ENCODE measurements at regions not wholly inside any gene's neighbourhood (a gene's known extent, or its start where the extent isn't known, plus 50 kb on each side); places are given as distances from the start of the nearest gene placed in this dataset.
"Not testable (repeated sequence)": the region's sequence is repeated elsewhere in the genome, so short reads cannot be mapped to it uniquely, and the experiment has no call there.

DNA sequence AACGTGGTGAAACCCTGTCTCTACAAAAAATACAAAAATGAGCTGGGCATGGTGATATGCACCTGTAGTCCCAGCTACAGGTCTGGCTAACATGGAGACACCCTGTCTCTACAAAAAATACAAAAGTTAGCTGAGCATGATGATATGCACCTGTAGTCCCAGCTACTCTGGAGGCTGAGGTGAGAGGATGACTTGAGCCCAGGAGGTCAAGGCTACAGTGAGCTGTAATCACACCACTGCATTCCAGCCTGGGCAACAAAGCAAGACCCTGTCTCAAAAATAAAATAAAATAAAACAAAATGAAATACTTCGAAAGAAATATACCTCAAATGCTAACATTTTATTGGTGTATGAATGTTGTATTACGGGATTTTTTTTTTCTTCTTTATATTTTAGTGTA lies 107.6 kb upstream of the EGLN3 start:
- DNase-seq, result no peak

DNA sequence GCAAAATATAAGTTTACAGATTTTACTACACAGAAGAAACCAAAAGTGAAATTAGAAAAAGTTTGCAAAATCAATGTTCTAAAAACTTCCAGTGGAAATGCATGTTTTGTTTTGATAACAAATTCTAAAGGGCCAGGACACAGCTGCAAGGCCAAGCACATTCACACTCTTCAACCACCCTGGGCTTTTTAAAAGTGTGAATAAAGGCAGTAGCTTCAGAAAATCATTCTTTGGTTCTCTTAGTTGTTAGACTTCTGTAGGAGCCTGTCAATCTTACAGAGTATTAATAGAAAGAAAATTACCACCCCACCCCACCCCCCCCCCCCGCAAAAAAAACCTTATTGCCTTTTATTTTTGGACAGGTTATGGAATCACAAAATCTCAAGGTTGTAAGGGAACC lies 105.2 kb upstream of the EGLN3 start:
- no peak for DNase-seq

DNA sequence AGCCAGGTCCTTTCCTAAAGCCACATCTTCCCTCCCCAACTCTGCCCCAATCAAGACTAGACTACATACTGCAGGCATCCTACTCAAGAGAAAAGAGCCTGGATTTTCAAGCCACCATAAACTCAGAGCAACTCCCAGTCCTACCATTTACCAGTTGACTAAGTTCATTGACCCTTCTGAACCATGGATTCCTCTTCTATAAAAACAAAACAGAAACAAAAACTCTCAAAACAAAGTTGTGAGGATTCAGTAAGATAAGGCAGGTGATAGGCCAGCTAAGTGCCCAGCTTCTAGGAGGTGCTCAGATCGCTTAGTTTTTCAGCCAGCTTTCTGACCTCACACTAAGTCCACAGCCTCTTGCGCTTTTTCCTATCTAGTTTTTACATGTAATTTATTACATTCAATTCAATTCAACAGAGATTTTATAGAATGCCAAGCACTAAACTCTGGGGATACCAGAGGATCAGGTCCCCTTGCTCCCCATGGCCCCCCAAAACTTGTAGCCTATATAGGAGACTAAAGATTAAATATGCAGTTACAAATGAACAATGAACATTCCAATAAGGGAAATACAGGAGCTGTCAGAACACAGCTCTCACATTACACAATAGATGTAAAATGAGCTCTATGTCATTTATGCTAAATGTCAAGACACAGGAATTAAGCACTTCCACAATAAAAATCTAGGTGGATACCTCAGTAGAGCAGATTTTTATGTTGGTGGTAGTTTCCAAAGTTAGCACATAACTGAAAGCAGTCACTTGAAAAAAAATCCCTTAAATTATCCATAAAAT lies 104.5 kb upstream of the EGLN3 start:
- DNase-seq, result no peak

DNA sequence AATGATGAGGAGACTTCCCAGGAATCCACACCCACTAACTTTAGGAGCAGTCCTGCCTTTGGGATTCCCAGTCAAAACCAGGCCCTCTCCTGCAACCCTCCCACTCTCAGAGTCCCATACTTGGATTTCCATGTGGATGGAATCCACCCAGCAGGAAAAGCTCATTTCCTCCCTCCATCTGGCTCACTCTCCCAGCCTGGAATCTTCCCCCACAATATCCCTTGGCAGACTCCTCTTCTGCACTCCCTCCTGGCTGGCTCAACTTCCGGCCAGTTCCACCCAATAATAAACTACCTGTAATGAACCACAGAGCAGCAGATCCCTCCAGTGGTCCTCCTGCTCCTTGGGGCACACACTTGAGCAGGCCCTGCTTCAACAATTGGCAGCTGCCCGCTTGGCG lies 102.8 kb upstream of the EGLN3 start:
- no peak for DNase-seq

DNA sequence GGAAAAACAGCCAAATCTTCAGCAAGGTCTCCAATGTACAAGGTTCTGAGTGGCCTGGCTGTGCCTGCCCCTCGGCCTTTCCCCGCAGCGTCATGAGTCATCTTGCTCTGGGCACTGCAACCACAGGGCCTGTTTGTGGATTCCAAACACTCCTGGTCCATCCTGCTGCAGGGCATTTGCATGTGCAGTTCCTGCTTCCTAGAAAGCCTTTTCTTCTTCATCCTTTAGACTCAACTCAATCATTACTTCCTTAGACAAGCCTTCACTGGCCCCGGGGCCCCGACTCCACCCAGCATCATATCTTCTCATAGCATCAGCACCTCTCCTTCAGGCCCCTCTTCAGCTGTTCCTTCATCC lies 101.8 kb upstream of the EGLN3 start:
- no peak for DNase-seq

DNA sequence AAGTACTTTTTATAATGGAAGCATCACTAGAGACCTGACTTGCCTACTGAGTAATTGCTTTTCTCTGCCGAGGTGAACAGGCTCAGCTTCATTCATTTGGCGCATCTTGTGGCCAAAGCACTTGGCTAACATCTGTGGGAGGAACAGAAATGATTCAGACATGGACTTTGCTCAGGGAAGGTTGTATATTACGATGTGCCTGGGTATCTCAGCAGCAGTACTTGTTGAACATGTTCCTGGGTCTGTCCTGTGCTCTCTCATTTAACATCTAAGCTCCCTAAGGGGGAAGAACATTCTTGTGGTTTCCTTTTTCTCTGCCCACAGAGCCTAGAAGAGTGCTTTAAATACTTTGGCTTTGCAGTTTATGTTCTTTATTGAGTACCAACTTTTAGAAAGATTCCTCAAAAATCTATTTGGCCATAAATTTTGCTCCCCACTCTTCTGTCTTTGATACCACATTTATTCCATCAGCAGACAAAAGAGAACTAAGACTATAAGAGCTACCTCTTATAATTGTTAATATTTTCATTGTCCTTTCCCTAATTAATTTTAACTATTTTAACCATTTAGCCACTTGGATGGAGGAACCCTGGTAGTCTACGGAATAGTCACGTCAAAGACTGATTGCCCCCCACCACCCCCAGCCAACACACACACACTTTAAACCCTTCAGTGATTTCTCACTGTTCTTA lies 101.2 kb upstream of the EGLN3 start:
- no peak for DNase-seq

DNA sequence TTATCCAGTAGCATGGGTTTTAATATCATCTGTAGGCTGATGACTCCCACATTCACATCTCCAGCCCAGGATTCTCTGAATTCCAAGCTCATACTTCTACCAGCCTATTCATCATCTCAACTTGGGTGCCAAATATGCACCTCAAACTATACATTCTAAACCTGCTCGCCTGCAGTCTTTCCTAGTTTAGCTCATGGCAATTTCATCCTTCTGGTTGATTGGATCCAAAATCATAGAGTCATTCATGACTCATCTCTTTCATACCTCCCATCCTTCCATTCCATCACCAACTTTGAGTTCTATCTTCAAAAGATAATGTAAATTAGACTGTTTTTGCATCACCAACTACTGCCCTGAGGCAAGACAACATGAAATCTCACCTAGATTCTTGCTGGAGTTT lies 99.7 kb upstream of the EGLN3 start:
- no peak for DNase-seq

DNA sequence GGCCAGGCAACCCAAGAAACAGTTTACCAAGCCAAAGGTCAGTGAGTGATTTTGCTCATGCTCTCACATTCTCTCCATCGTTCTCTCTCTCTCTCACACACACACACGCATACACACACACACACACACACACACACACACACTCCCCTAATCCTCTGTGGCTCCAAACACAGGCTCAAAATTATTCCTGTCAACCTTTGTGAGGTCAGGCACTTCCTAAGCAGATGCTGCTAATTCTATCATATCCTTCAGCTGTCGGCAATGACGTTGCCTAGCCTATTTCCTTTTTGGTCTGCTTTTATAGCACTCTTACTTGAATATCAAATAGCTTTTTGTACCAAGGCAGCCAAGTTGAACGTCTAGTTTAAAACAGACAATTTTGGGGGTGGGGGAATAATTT lies 98.9 kb upstream of the EGLN3 start:
- no peak for DNase-seq

DNA sequence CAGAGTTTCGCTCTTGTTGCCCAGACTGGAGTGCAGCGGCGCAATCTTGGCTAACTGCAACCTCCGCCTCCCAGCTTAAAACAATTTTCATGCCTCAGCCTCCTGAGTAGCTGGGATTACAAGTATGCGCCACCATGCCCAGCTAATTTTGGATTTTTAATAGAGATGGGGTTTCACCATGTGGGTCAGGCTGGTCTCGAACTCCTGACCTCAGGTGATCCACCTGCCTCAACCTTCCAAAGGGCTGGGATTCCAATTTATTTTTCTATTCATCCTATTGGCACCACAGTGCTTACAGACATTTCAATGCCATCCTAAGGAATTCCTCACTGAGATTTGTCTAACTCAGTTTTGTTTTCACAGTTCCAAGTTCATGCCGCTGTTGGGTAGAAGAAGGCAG lies 98.3 kb upstream of the EGLN3 start:
- not testable (repeated sequence) for DNase-seq

DNA sequence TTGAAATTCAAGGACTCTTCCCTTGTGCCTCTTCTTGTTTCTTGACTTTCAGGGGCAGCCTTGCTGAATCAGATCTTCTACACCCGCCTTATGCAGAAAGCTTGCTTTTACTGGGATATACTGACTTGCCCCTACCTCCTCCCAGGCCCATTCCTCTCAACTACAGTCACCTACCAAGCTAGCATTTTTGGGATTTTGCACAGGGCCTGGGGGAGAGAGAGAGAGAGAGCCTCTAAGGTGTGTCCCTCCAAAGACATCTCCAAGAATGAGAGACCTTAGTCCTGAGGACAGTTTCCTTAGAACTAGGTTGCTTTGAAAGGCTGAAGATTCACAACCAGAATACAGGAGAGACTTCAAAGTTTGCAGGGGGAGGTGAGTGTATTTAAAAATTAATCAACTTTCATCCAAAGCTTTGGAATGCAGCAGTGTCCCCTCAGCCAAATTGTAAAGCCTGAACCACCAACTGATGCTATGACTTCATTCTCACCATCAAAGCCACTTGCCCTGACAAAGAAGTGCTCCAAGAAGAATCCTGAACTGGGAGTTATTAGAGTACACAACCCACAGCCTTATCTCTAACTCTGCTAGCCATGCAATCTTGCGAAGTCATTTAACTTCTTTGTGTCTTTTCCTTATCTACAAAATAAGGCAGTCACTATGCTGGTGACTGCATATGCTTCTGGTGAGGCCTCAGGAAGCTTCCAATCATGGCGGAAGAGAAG lies 96.1 kb upstream of the EGLN3 start:
- peak; percentile 81 for DNase-seq

DNA sequence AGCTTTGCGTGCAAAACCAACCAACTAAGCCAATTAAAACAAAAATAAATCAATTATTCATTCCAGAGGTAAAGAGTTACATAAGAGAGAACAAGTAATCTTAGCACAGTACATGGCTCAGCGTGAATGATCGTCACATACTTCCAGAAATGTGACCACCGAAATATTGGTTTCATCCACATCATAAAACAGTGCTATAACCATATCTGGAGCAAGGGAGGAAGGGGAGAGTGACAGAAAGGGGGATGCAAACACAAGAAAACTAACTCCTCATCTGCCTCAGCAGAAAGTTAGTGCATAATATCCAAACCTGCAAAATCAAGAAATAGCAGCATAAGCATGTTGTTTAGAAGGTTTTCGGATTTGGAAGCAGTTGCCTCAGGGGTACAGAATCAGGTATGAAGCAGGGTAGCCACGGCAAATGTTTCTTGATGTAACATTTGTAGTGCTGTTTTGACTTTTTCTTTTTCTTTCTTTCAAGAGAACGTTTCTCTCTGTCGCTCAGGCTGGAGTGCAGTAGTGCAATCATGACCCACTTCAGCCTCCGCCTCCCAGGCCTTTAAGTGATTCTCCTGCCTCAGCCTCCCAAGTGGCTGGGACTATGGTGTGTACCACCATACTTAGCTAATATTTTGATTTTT lies 93.9 kb upstream of the EGLN3 start:
- DNase-seq, result no peak

DNA sequence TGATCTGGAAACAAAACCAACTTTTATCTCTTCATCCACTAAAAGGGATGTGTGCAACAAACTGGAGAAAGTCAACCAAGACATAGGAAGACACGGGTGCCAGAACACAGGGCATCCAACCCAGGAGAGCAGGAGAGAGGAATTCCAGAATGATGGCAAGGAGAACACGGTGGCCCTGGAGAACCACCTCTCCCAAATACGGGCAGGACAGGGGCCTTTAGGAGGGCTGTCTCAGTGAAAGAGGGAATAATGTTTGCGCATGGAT lies 93.4 kb upstream of the EGLN3 start:
- no peak for DNase-seq

DNA sequence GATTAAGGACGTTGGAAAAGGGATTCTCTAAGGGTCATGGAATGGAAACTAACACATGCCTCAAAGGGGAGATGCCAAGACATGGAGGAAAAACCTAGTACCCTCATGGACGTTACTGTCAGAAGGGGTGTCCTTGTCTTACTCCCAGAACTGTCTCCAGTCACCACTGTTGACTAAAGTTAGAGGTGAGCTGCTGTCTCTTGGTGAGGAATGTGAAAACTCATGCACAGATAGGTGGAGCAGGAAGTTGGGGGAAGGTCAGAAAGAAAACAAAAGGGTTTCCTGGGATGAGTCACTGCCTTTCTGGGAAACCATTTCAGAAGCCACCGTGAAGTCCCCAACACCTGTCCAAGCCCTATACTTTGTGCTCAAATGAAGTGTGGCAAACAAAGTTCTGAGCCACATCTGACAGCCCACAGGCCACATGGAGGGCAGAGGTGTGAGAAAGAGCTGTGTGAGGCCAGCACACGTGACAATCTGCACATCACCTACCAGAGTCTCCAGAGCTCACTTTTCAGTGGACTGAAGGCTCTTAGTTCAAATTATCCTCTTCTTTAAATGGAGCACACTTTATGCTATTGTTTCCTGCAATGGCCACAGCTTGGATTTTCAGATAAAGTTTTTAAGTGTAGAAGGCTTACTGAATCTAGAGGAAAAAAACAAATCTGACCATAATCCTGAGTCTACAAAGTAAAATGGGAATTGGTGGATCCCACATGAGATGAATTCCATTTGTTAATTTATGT lies 92.9 kb upstream of the EGLN3 start:
- peak; percentile 11 for DNase-seq

DNA sequence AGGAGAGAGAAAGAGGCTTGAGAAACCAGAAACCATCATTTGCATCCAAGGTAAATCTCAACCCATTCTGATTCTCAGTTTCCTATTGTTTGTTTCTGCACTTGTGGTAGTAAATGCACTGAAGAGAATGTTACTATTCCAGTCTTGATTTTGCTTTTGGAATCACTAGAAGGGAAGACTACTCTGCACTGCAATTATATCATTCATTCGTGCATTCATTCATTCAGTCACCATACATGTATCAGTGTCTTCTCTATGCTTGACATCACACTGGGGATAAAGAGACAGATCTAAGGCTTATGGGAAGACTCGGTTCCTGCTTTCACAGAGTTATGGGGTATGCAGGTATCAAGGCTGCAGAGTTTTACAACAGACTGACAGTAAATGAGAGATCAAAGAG lies 90.3 kb upstream of the EGLN3 start:
- DNase-seq, result no peak

DNA sequence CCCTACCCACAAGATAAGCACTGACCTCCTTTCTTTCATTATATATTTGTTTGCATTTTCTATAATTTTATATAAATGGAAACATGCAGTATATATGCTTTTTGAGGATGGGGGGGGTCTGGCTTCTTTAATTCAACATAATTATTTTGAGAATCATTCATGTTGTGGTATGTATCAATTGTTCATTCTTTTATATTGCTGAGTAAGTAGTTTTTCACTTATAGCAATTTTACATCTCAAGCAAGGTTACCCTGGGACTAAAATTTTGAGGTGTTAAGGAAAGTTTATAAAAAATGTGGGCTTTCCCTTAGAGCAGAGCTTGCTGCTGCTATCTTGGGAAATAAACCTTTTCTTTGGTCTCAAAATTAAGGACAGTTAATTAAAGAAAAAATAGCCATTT lies 89.9 kb upstream of the EGLN3 start:
- no peak for DNase-seq

DNA sequence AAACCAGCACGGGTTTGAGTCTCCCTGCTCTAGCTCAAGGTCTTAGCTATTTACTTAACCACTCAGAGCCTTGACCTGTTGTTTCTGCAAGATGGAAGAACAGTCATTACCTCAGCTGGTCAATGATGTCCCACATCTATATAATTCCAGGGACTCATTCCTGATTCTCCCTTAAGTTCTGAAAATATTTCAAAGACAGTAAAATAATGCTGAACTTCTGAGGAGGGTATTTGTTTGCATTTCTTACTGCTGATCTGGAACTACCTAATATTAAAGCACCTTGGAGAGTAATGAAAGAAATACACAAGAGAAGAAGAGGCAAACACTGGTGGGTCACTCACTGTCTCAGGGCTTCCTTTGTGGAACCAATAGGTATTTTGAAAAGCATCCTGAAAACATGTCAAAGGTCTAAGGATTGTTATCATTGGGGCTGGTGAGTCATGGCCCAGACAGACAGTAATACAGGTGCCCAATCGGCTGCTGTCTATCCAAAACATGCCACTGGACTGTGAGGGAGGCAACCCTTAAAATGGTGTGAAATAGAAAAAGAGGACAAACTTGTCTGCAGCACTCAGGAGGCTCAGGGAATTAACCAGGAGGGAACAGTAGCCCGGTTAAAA lies 88.7 kb upstream of the EGLN3 start:
- no peak for DNase-seq

DNA sequence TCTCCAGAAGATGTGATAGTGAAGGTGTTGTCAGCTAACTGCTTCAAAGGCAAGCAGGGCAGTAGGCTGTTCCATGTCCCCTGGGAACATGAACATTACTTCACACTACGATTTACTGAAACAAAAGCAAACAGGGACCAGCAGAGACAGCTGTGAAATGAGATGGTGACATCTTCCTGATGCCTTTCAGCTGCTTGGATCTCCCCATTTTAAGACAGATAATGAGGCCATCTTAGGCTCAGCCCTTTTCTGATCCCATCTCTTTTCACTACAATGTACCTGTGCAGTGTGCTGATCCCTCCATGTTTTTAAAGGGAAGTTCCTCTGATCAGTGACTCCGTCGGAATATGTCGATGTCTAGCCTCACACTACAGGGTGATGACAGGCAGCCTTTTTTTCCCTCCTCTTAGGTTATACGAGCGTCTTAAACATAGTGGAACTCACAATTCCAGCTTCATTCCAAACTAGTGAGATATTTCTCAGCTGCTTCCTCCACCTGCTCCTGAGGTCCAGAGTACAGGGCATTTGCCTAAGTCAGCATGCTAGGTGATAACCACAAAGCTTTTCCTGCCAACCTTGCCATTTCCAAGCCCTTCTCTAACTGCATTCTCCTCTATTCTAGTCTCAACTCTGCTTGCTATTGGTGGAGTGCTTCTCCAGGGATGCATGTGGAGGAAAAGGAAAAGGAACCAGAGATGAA lies 87.6 kb upstream of the EGLN3 start:
- DNase-seq, result no peak

DNA sequence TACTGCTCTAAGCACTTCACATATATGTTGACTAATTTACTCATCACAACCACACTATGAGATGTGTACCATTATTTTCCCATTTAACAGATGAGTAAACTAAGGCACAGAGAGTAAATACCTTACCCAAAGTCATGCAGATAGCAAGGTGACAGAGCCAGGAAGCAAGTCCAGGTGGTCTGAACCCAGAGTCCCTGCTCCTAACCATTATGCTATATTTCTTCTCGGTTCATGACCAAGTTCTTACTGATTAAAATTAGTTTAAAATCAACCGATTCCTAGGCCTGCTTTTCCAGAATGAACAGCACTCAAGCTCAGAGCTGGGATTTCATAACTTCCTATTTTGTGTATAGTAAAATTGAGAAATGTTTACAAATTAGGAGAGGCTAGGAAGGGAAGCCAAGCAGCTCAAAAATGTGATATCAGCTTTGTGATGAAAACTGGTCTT lies 85.5 kb upstream of the EGLN3 start:
- no peak for DNase-seq

DNA sequence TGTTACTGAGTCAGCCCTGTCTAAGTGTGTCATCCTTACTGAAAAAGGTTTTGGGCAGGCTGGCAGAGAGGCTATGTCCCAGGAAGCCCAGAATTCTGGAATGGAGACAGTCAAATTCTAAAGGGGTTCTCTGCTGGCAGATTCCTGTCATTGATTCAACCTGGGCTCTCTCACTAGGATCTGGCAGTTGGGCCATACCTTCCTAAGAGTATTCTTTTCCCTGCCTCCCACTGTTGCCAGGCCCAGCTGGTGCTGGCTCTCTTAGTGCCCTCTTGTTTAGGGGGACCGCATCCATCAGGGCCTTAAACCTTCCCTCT lies 85.0 kb upstream of the EGLN3 start:
- no peak for DNase-seq

DNA sequence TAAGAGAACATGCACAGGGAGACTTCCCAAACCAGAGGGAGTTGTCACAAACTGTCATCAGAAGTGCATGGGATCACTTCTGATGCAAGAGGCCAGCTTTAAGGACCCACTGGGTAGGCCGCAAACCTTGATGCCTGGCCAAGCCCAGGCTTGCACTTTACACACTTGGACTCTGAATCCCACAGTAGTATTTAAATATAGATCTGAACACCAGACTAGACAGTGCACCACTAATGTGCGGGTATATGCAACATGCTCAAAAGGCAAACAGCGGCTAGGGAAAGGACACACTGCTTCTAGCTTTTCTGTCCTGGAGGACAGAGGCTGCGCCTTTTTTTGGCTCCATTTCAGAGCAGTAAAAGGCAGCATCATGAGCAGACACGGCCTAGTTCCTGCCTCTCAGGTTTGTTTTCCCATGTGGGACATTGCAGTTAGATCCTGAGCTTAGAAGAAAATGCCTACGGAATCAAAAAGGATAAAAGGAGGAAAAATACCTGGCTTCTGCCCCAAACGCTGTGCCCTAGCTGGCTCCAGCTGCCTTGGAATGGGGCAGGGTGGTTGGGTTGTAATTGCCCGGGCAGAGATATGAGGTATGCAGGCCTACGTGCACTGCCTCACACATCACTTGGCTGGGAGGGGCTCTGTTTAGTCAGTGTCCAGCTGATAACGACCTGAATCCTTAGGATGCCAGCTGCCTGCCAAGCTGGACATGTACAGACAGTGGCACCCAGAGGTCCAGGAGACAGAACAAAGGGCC lies 84.5 kb upstream of the EGLN3 start:
- no peak for DNase-seq

DNA sequence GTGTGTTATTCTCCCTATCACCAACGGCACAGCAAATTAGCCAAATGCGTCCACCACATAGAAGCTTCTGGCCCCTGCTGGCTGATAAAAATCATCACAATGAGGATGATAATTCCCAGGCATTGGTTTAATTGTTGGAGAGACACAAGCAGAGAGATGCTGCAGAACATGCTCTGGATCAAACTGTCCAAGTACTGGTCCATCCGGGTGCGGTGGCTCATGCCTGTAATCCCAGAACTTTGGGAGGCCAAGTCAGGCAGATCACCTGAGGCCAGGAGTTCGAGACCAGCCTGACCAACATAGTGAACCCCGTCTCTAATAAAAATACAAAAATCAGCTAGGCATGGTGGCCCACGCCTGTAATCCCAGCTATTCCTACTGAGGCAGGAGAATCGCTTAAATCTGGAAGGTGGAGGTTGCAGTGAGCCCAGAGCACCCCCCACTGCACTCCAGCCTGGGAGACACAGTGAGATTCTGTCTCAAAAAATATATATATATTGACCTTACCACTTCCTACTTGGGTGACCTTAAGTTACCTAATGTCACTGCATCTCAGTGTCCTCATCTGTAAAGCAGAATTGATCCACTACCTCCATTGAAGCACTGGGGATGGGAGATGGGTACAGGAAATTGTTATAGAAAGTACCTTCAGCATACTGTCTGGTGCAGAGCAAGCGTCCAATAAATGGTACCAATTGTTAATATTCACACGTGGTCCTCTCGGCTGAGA lies 83.7 kb upstream of the EGLN3 start:
- no peak for DNase-seq
